Inferior parietal cortex (tissue), 1 donor: ENCODE measurements at regions not wholly inside any gene's neighbourhood (a gene's known extent, or its start where the extent isn't known, plus 50 kb on each side); places are given as distances from the start of the nearest gene placed in this dataset.

Experiments used
- DNase-seq: peaks from one replicate; pipeline ENCODE4 v3.0.0-alpha.2; 2016; ENCODE audit errors: extremely low spot score

GRCh38 chr11:13220148-13220547, 57.4 kb upstream of the BMAL1 start:
- no peak for DNase-seq

GRCh38 chr11:13221722-13222121, 55.9 kb upstream of the BMAL1 start:
- no peak for DNase-seq

- DNase-seq = no peak
These were observed 55.3 kb upstream of the BMAL1 start for GRCh38 chr11:13222285-13222684.

GRCh38 chr11:13223112-13223511, 54.5 kb upstream of the BMAL1 start:
- no peak for DNase-seq

- DNase-seq = no peak
These were observed 53.3 kb upstream of the BMAL1 start for GRCh38 chr11:13224324-13224723.

GRCh38 chr11:13225038-13226001, 52.3 kb upstream of the BMAL1 start:
- no peak for DNase-seq

GRCh38 chr11:13227676-13228255, 49.8 kb upstream of the BMAL1 start:
- DNase-seq = no peak
